Esophagus squamous epithelium (tissue), 5 donors: ENCODE measurements at regions not wholly inside any gene's neighbourhood (a gene's known extent, or its start where the extent isn't known, plus 50 kb on each side); places are given as distances from the start of the nearest gene placed in this dataset.
"Not testable (repeated sequence)": the region's sequence is repeated elsewhere in the genome, so short reads cannot be mapped to it uniquely, and the experiment has no call there.

Source experiments
- DNase-seq: peaks from one replicate; lab custom pipeline; 2025; lab: John Stamatoyannopoulos, UW
- H3K27ac ChIP-seq, 4 donors: fragments of 200-600 bp; sonication (generic); one replicate each; pipeline ENCODE4 v1.5.1; 2016 to 2019; ENCODE audit warnings: mild to moderate bottlenecking in 1 of 4
- H3K27me3 ChIP-seq, 4 donors: fragments of 200-600 bp; sonication (generic); 1 replicate in 3 of 4; 2 replicates in 1 of 4; pipeline versions ENCODE4 v1.5.1 to v1.6.0; 2017 to 2021; ENCODE audit warnings: antibody characterized with exemption in 1 of 4
- H3K36me3 ChIP-seq, 3 donors: fragments of 200-600 bp; sonication (generic); one replicate each; pipeline ENCODE4 v1.5.1; 2016 to 2019
- H3K4me1 ChIP-seq, 3 donors: fragments of 200-600 bp; sonication (generic); one replicate each; pipeline ENCODE4 v1.5.1; 2017 to 2019
- H3K4me3 ChIP-seq, 4 donors: fragments of 200-600 bp; sonication (generic); 1 replicate in 3 of 4; 2 replicates in 1 of 4; pipeline ENCODE4 v1.5.1; 2016 to 2019; ENCODE audit warnings: mild to moderate bottlenecking in 2 of 4, moderate library complexity in 1 of 4
- H3K9me3 ChIP-seq, 3 donors: fragments of 200-600 bp; sonication (generic); one replicate each; pipeline ENCODE4 v1.5.1; 2016 to 2019
- POLR2A ChIP-seq, 4 donors: fragments of 450-650 bp; IDR thresholded peaks; one replicate each; pipeline ENCODE4 v1.6.1; 2017; ENCODE audit warnings: antibody characterized with exemption in 4 of 4, mild to moderate bottlenecking in 4 of 4, moderate library complexity in 3 of 4
- WGBS, 2 donors: methylation state at CpG; one replicate each; pipeline ENCODE4 v1.1.5; 2018; 5-methylcytosine and 5-hydroxymethylcytosine counted together
- intact Hi-C: fragments of 100-400 bp; cut with DNase I; formaldehyde crosslinking; loops from one replicate; pipeline ENCODE4 v1.15.0; 2022
- TF ChIP-seq, protein P1 (sequence below), 6 experiments: fragments of 450-650 bp in 4 of 6; fragments of 200-600 bp in 2 of 6; sonication (generic) in 2 of 6; IDR thresholded peaks; one replicate each; pipeline ENCODE4 v1.5.1; 2016 to 2019; ENCODE audit warnings: antibody characterized with exemption in 6 of 6, mild to moderate bottlenecking in 4 of 6, moderate library complexity in 4 of 6
- donor health status: DM: yes; HTN: yes; CAD: no.

DNA sequence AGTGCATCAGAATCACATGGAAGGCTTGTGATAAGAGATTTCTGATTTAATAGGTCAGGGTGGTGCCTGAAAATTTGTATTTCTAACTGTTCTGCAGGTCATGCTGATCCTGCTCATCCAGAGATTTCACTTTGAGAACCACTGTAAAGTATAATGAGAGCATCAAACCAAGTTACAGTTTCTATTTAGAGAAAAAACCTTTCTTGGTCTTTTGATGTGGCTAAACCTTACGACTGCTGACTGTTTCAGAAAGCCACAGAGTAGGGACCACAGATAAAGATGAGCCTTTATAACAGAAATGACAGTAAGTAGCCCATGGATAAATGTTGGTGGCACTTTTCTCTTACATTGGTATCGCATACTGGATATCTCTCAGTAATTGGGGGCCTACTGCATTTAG is 109.4 kb upstream of the FANCL start:
- no peak for DNase-seq
- Histone ChIP-seq H3K27me3 (no peaks in the 10 kb centered on the region), H3K4me1 (no peaks in the 10 kb centered on the region), H3K36me3 (no peaks in the 10 kb centered on the region), H3K9me3 (no peaks in the 10 kb centered on the region), H3K27ac (no peak overlapping the region), H3K4me3 (no peak overlapping the region)
- TF ChIP-seq POLR2A (IDR thresholded peaks at IDR 0.05) = no peak
- TF ChIP-seq, protein P1, sequence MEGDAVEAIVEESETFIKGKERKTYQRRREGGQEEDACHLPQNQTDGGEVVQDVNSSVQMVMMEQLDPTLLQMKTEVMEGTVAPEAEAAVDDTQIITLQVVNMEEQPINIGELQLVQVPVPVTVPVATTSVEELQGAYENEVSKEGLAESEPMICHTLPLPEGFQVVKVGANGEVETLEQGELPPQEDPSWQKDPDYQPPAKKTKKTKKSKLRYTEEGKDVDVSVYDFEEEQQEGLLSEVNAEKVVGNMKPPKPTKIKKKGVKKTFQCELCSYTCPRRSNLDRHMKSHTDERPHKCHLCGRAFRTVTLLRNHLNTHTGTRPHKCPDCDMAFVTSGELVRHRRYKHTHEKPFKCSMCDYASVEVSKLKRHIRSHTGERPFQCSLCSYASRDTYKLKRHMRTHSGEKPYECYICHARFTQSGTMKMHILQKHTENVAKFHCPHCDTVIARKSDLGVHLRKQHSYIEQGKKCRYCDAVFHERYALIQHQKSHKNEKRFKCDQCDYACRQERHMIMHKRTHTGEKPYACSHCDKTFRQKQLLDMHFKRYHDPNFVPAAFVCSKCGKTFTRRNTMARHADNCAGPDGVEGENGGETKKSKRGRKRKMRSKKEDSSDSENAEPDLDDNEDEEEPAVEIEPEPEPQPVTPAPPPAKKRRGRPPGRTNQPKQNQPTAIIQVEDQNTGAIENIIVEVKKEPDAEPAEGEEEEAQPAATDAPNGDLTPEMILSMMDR (IDR thresholded peaks at IDR 0.05) = no peak
- intact Hi-C loops = no loop called here
- WGBS, 2 donors = 47 to 70% methylated on average over 2 of the region's 2 CpGs

DNA sequence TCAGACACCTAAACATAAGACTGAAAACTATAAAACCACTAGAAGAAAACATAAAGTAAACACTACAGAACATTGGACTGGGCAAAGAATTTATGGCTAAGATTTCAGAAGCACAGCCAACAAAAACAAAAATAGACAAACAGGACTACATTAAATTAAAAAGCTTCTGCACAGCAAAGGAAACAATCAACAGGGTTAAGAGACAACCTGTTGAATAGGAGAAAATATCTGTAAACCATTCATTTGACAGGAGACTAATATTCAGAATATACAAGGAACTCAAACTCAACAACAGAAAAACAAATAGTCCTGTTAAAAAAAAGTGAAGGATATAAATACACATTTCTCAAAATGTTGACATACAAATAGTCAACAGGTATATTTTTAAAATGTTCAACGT is 106.7 kb upstream of the FANCL start:
- no peaks in the 10 kb centered on the region for H3K9me3 ChIP-seq
- DNase-seq = no peak
- 14 to 19% methylated on average over 1 of the region's 1 CpG for WGBS, 2 donors
- H3K27ac ChIP-seq = no peak overlapping the region
- H3K4me3 ChIP-seq = no peak overlapping the region
- intact Hi-C loops = no loop called here
- no peak for TF ChIP-seq POLR2A (IDR thresholded peaks at IDR 0.05)
- TF ChIP-seq, protein P1 (IDR thresholded peaks at IDR 0.05) = no peak
- H3K27me3 ChIP-seq = no peaks in the 10 kb centered on the region
- H3K4me1 ChIP-seq = no peaks in the 10 kb centered on the region
- H3K36me3 ChIP-seq = no peaks in the 10 kb centered on the region

DNA sequence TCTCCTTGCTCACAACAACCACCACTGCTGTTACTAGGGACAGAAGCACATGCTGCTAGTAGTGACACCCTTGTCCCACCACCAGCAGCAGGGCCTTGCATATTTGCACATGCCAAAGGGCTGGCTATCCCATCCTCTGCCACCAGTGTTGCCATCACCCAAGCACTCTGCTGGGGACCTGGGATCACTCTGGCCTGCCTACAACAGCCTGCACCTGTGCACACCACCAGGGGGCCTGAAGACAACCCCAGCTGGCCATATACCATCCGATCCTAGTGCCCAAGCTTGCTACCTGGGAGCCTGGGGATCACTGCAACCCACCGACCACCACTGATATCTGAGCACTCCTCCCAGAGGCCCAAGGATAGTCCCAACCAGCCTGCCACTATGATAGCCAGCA is 99.9 kb upstream of the FANCL start:
- Histone ChIP-seq H3K4me3 (no peak overlapping the region), H3K27me3 (no peaks in the 10 kb centered on the region), H3K4me1 (no peaks in the 10 kb centered on the region), H3K36me3 (no peaks in the 10 kb centered on the region), H3K9me3 (no peaks in the 10 kb centered on the region), H3K27ac (no peak overlapping the region)
- WGBS, 2 donors = 83% methylated on average over 1 of the region's 2 CpGs; no CpG with 5 or more reads in 1 of the 2 donors
- DNase-seq = no peak
- intact Hi-C loops = no loop called here
- no peak for TF ChIP-seq POLR2A (IDR thresholded peaks at IDR 0.05)
- TF ChIP-seq, protein P1 (IDR thresholded peaks at IDR 0.05) = no peak

DNA sequence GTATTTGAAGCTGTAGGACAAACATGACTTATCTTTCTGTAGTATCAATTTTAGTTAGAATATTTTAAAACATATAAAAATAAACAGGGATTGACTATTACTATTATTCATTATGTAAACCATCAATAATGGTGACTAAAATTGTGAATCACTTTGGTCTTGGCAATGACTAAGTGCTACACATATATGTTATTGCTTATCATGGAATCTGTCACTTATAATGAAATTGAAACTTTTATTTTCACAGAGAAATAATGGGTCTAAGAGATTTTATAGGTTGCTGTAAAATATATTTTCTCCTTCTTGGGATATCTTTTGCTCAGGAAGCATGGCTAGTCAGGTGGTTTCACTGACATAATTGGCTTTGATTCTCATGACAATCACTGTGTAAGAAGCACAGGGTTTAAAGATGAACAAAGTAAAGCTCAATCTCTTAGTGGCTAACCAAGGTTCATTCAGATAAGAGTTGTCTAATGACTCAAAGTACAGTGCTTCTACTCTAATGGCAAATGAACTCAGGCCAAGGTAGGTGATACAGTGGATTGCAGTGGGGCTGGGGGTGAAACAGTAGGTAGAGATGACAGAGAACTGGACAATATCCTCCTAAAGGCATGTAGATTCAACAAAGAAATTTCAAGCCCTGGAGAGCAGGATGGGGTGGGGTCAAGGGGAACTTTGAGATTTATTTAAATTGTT is 98.6 kb upstream of the FANCL start:
- DNase-seq = no peak
- H3K9me3 ChIP-seq = no peaks in the 10 kb centered on the region
- TF ChIP-seq POLR2A (IDR thresholded peaks at IDR 0.05) = no peak

DNA sequence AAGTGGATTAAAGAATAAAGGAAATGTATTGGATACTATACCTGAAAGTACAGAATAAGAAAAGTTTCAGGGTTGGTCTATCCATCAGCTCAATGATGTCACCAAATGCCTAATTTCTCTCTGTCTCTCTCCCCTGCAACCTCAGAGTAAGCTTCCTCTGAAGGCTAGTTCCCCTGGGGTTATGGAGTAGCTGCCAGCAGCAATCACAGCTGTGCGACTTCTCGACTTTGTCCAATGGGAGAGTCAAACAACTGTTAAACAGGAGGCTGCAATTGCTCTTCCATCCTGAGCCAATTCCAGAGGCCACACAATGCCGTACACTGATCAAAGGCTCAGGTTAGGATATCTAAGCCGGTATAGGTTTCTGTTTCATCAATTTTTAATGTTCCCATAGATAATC is 95.3 kb upstream of the FANCL start:
- no peak for DNase-seq
- 56 to 73% methylated on average over 4 of the region's 4 CpGs for WGBS, 2 donors
- Histone ChIP-seq H3K9me3 (no peaks in the 10 kb centered on the region), H3K4me1 (no peaks in the 10 kb centered on the region), H3K4me3 (no peak overlapping the region), H3K36me3 (no peaks in the 10 kb centered on the region), H3K27me3 (no peaks in the 10 kb centered on the region), H3K27ac (no peak overlapping the region)
- TF ChIP-seq, protein P1 (IDR thresholded peaks at IDR 0.05) = no peak
- TF ChIP-seq POLR2A (IDR thresholded peaks at IDR 0.05) = no peak
- intact Hi-C loops = no loop called here

More for the DNA sequence above, 98.6 kb upstream of the FANCL start:
- no peak overlapping the region for H3K4me3 ChIP-seq
- no peaks in the 10 kb centered on the region for H3K36me3 ChIP-seq
- no peaks in the 10 kb centered on the region for H3K4me1 ChIP-seq
- no peak overlapping the region for H3K27ac ChIP-seq
- intact Hi-C loops = no loop called here
- H3K27me3 ChIP-seq = no peaks in the 10 kb centered on the region

DNA sequence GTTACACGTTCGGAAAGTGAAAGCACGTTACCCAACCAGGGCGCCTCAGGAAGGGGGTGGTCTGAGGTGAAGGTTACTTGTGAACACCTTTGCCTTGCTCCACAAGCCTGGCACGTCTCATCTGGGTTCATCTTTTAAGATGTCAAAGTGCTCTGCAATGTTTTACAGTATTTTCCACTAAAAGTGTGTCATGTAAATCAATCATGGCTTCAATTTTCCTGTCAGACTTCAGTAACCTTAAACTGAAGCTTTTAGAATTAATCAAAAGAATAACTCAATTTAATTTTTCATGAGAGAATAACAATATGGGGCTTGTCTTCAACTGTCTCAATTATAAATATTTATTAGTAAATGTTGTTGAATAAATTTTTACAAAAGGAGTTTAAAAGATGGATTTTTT is 93.3 kb upstream of the FANCL start:
- 41 to 54% methylated on average over 5 of the region's 5 CpGs for WGBS, 2 donors
- H3K4me3 ChIP-seq = no peak overlapping the region
- H3K36me3 ChIP-seq = no peaks in the 10 kb centered on the region

DNA sequence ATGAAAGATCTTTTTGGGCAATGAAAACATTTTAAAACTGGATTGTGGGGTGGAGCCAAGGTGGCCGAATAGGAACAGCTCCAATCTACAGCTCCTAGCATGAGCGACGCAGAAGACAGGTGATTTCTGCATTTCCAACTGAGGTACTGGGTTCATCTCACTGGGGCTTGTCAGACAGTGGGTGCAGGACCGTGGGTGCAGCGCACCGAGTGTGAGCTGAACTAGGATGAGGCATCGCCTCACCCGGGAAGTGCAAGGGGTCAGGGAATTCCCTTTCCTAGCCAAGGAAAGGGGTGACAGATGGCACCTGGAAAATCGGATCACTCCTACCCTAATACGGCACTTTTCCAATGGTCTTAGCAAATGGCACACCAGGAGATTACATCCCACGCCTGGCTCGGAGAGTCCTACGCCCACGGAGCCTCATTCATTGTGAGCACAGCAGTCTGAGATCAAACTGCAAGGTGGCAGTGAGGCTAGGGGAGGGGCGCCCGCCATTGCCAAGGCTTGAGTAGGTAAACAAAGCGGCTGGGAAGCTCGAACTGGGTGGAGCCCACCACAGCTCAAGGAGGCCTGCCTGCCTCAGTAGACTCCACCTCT is 84.3 kb upstream of the FANCL start:
- H3K4me3 ChIP-seq, H3K27me3 ChIP-seq, H3K4me1 ChIP-seq, H3K27ac ChIP-seq, H3K36me3 ChIP-seq, H3K9me3 ChIP-seq, intact Hi-C loops, DNase-seq: not testable (repeated sequence)
- WGBS, 2 donors = 69 to 100% methylated on average over 3 to 9 of the region's 18 CpGs

More for the DNA sequence above, 93.3 kb upstream of the FANCL start:
- no peak for DNase-seq
- Histone ChIP-seq H3K27me3 (no peaks in the 10 kb centered on the region), H3K27ac (no peak overlapping the region), H3K9me3 (no peaks in the 10 kb centered on the region), H3K4me1 (no peaks in the 10 kb centered on the region)
- intact Hi-C loops = no loop called here
- no peak for TF ChIP-seq POLR2A (IDR thresholded peaks at IDR 0.05)
- TF ChIP-seq, protein P1 (IDR thresholded peaks at IDR 0.05) = no peak
